SW480 (cell line): ENCODE measurements at regions not wholly inside any gene's neighbourhood (a gene's known extent, or its start where the extent isn't known, plus 50 kb on each side); places are given as distances from the start of the nearest gene placed in this dataset.

Source experiments
- DNase-seq: peaks from one replicate; pipeline ENCODE4 v3.0.0-alpha.2; 2016; ENCODE audit warnings: low spot score

DNA sequence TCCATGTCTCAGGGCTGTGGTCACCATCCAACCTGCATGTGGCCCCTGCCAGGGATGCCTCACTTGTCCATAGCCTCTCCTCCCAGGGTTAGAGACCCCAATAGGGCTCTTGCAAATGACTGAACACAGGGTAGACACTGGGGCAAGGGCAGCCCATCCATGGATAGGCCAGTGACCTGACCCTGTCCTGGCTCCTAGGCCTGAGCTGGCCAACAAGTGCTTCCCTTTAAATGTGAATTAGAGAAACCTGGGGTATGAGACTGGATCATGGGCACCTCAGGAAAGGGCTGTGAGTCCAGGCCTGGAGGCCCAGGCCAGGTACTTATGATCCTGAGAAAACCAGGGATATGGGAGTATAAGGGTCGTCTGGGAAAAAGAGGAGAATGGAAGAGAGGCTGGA is 64.5 kb downstream of the COPS8 start:
- DNase-seq, result no peak

DNA sequence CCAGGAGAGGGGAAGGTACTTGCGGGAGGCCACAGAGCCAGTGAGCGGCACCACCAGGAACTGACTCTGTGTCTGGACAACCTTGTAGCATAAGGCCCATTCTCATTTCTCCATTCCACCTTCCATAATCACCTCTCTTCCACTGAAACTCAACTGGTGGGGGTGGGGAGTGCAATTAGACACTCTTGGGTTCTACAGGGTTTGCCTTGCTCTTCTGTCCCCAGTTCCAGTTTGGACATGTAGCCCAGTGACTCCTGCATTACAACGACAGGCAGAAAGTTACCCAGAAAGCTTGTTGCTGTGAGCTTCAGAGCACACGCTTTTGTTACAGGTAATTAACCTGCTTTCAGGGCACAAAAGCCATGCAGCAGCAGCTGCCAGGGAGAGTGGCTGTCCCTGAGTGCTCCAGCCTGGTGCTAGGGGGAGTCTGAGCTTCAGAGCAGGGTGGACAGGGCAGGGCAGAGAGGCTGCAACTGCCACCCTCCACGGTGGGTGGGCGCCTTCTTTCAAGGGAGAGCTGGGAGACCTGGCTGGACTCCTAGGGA is 65.2 kb downstream of the COPS8 start:
- no peak for DNase-seq

DNA sequence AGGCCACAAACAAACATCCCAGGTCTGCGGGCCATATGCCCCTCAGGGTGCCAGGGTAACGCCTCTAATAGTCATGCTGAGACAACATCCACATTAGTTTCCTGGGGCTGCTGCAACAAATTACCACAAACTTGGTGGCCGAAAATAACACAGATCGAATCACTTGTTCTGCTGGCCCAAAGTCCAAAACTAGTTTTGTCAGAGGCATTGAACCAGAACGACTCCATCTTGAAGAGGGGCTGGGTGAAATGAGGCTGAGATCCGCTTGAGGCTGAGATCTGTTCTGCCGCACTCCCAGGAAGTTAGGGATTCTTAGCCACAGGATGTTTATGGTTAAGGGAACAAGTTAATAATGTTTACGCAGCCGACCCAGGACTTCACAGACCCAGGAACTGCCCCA is 66.7 kb downstream of the COPS8 start:
- DNase-seq, result no peak

DNA sequence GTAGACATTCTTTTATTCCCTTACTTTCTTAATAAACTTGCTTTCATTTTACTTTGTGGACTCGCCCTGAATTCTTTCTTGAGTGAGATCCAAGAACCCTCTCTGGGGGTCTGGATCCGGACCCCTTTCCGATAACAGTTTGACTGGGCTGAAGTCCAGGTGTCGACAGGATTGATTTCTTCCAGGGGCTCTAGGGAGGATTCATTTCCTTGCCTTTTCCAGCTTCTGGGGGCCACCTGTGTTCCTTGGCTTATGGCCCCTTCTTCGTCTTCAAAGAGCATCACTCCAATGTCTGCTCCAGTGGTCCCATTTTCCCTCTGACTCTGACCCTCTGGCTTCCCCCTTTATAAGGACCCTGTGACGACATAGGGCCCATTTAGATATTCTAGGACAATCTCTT is 67.5 kb downstream of the COPS8 start:
- no peak for DNase-seq

DNA sequence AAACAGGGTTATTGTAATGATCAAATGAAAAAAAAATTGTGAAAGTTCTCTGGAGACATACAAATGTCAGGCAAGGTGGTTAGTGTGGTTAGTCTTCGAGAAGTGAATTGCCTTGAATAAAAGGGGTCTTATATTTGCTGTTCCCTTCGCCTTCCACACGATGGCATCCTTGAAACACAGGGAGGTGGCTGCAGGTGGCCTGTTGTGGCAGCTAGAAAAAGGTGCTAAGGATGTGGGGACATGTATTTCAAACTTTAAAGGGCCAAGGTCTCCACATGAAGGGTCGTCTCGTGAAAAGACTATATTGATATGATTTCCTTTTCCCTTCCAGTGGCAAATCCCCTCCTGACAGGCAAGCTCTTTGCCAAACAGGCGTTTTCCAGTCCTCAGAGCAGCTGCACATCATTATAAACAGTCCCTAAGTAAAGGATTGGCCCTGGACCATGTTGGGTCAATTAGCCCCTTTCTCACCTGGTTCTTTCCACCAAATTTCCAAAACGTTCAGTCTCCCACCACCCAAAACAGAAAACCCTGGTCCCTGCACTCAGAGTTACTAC is 68.5 kb downstream of the COPS8 start:
- DNase-seq, result peak; percentile 72

DNA sequence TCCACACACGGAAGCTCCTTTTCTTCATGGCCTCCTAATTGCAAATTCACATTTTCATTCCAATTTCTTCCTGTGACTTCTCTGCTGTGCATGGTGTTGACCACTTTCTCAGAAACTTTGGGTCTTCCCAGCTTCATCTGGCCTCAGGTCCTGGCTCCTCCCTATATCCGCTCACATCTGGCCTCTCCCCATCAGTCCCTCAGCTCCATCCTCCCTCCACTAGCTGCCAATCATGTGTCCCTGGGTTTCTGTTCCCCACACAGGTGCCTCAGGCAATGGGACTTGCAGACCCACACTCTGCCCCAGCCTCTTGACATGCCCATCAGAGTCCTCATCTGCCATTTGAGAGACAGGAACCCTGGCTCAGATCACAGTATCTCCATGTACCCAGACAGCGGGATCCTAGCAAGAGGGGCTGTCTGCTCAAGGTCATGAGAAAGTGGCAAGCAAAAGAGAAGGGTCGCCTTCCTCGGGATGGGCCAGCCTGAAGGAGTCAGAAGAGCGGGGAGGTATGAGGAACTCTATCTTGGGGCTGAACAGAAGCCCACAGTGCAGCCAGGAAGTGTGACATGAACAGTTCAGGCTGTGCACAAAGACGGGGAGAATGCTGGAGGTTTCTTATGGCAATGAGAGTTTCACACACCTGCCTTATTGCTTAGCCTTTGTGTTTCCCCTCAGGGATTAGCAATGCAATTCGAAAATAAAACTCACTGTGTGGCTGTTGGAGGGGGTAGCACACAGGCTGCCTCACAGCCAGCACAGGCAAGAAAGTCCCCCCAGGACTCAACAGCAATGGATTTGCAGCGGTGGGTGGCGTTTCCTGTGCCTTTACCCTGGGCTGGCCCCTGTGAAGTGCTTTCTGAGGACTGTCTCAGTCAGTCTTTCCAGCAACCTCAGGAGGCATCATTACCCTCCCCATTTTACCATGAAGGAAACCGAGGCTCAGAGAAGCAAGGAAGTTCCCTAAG is 69.5 kb downstream of the COPS8 start:
- DNase-seq, result no peak

DNA sequence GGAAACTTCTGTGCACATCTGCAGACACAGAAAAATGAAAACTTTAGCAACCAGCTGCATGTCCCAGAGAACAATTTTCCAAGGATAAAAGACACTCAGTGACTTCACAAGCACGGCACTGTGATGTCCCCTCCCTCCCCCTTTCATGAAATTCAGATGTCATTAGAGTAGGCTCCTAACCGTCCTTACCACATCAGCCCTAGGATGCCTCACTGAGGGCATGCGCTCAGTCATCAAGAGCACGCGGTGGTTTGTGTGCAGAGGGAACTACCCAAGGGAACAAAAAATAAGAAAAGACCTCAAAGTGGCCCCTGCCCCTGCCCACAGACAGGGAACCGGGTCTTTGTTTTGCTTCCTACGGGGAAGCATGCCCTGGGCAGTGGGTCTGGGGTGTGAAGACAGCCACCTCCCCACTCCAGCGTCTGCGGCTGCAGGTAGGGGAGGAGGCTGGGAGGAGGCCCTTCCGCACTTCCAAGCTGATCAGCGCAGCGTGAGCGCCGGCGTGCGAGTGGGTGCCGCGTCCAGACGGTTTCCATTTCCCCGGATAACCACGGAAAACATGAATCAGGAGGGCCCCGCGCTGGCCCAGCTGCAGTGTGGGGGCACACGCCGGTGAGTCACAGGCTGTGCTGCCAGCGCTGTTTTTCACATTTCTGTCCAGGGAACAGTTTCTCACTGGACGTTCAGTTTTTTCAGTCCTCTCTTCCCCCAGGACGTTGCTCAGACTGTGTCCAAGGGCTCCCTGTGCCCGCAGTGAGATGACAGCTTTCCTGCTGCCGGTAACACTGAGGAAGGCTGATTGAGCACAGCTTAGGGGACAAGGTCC is 70.6 kb downstream of the COPS8 start:
- no peak for DNase-seq

DNA sequence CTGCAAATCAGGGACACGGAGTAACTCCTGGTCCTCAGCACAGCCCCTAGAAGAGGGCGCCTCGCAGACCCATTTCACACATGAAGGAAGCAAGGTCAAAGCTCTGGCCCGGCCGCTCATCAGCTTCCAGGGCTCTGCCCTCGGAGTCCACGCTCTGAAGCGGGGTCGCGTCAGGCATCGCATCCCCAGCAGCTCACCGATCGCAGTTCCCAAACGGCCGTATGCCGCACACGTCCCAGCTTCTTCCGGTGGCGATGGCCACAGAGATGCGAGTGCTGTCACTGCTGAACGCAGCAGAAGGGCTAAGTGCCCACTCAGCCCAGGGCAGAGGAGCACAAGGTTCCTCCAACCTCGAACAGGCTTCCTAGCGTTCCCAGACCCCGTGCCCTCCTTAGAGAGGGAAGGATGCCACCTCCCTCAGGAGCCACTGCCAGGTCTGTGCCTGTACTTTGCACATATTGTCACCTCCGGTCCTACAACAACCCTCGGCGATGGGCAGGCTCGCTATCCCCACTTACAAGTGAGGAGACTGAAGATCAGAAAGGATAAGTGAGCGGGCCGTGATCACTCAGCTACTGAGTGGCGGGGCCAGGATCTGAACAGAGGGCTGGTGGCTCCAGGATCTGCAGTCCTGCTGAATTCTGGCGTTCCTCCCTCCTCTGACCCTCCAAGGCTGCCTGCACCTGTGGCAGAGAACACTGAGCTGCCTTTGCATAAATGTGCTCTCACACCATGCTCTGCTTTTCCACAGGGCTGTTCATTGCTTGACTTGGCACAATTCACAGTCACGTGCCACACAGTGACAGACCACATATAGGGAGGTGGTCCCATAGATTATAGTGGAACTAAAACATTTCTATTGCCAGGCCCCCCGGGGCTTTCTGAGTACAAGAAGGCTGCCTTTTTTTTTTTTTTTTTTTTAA is 71.4 kb downstream of the COPS8 start:
- no peak for DNase-seq

DNA sequence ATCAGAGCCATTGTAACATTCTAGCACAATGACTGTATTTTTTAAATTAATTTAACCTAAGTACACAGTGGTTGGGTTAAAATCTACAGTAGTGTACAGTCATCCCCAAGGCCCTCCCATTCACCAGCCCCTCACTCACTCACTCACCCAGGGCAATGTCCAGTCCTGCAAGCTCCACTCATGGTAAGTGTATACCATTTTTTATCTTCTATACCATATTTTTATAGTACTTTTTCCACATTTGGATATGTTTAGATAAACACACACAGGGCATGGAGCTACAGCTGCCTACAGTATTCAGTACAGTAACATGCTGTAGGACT is 72.1 kb downstream of the COPS8 start:
- DNase-seq, result no peak

DNA sequence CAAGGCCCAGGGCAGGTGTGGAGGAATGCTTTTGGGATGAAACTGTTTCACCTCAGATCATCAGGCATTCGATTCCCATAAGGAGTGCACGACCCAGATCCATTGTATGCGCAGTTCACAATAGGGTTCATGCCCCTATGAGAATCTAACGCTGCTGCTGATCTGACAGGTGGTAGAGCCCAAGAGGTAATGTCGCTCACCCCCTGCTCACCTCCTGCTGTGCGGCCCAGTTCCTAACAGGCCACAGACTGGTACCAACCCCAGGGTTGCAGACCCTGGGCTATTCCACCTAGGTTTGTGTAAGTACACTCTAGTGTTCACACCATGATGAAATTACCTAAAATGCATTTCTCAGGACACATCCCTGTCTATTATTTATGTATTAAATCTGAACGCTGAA is 72.5 kb downstream of the COPS8 start:
- no peak for DNase-seq

DNA sequence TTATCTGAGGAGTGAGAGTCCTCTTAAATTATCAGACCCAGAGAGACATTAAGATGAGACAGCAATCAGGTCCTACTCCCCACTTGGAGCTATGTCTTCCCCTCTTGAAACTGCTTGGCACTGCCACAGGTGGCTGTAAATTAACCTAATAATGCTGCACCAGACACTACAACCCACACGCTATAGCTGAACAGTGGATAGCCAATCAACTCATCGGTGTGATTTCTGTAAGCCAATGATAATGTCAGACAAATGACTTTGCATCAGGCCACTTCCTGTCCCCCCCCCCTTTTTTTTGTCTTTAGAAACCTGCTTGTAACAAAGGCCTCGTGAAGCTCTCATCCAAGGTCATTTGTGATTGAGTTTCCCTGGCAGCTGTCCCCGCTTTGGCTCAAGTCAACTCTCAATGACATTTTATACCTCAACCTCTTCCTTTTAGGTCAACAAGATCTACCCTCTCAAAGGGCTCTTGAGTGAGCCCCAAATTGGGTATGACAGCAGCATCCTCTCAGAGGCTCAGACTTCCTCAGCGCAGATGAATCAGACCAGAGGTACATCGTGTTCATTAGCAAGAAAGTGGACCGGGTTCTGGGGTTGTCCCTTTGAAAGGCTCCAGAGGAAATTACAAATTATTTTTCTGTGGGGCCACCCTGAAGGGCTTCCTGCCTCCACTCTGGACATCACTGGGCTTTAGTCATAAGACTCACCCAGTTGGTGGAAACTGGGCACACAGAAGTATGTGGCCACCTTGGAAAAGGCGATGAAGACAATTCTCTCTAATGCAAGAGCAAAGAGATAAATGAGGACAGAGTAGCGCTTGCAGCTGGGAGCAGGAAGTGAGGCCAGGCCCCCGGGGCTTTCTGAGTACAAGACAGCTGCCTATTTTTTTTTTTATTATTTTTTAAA is 73.6 kb downstream of the COPS8 start:
- DNase-seq, result no peak

DNA sequence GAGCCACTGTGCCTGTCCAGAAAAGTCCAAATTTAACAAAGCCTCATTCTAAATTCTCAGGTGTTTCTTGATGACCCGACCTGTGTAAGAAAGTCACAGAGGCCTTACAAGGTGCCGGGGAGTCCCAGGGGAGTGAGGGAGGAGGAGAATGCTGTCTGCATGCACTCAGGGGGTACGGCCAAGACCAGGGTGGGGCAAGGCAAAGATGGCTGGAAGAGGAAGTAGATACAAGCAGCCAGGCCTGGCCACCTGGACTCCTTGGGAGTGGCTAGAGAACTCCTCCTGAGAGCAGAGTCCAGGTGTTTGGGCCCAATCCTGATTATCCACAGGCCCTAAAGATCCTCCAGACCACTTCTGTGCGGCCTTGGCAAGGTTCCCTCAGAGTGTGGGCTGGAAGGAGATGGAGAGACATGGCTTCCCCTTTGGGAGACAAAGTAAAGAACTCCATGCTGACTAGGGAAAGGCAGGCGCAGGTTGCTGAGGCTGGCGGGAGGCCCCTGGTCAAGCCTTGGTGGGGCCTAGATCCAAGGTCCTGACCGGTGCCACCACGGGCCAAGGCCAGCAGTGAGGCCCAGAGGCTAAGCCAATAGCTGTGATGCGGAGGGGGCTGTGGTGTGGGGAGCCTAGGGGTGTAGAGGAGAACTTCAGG is 74.7 kb downstream of the COPS8 start:
- DNase-seq, result no peak

DNA sequence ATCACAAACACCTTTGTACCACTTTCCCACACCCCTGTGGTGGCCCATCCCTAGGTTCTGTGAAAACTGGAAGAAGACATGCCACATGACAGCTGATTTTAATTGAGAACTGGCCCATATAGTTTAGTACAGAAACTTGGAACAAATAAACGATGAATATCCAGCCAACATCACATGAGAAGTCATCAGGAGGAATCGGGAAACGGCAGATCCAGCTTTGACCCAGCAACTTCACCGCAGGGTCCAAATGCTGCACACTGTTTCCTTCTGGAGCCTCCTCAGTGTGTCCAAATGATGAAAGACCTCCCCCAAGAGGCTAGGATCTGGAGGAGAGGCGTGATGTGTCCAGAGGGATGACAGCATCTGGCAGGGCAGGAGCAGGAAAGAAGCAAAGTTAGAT is 75.5 kb downstream of the COPS8 start:
- no peak for DNase-seq

DNA sequence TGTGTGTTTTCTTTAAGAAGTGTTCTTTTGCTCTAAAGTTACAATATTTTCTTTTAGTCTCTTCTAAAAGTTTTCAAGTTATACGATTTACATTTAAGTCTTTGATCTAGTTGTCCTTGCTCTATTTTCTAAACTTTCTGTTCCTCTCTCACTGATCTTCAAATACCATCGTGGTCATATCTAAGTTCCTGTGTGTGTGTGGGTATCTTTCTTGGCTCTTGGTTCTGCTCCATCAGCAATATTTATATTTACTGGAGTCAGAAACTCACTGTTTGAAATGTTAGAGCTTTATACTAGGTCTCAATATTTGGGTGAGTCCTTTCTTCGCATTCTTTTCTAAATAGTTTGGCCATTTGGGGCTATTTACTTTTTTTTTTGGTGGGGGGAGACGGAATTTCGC is 77.3 kb downstream of the COPS8 start:
- DNase-seq, result no peak

DNA sequence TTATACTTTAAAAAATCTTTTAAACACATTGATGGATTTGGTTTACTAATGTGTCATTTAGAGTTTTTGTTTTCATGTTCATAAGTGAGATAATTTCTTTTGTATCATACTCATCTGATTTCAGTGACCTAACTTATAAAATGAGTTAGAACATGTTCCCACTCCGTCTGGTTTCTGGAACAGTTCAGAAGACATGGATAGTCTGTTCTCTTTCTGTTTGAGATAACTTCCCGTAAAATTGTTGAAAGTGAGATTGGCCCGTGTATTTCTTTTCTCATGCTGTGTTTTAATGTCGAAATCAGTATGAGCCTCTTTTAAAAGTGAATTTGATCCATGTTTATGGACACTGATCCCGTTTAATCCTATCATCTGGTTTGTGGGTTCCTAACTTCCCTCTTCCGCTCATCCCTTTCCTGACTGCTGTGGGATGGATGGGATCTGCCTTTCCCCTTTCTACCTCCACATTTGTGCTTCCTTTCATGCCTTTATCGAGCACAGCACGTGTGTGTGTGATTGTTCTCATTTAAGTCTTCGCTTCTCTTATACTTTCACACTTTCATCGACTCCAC is 78.9 kb downstream of the COPS8 start:
- DNase-seq, result no peak

DNA sequence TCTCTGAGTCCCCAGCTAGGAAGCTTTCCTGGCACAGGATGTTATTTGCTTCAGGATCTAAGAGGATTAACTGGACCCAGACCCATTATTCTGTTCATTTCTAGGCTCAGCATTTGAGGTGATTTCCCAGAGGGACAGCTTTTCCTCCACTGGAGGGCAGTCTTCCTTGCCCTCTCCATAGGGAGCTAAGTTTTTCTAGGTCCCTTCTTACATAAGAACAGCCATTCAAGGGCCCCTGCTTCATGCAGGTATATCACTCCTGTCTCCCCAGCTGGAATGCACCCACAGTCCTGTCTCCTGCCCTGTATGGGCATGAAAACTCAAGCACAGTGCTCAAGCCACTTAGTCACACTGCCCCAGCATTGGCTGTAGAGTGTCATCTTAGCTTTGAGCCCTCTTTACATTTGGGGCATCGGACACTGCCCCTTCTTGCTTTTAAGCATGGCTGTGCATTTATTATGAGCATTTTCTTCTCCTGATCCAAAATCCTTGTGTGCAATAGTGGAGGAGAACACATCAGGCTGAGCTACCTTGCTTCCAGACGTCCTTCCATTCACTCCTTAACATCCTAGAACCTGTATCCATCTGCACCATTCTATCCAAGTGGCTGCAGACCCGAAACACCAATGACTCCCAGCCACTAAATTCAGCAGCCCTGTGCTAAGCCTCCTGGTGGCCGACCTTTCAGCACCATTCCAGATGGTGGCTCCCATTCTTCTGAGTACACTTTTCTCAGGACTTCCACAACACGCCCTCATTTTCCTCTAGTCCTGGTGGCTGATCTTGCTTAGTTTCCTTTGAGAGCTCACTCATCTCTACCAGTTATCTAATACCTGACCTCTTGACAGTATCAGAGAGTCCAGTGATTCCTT is 80.0 kb downstream of the COPS8 start:
- peak; percentile 58 for DNase-seq

DNA sequence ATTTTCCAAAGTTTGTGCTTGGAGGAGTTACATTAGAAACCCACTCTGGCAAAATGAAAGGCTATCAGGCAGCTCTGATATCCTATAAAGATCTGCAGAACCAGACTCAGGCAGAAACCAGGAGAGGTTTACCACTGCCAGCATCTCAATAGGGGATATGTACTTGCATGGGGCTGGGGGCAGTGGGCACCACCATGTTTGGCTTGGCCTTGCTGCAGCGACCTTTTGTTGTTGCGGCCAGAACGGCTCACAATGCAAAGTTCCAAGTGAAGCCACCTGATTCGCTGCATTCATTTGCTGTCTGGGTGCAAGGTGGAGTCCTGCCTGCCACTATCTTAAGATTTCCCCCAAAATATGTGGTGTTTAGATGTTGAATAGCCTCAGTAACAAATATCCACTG is 81.3 kb downstream of the COPS8 start:
- no peak for DNase-seq

DNA sequence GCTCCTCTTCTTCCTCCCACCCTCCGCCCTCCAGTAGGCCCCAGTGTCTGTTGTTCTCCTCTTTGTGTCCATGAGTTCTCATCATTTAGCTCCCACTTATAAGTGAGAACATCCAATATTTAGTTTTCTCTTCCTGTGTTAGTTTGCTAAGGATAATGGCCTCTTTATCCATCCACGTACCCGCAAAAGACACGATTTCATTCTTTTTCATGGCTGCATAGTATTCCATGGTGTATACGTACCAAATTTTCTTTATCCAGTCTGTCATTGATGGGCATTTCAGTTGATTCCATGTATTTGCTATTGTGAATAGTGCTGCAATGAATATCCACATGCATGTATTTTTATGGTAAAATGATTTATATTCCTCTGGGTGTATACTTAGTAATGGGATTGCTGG is 82.2 kb downstream of the COPS8 start:
- no peak for DNase-seq

DNA sequence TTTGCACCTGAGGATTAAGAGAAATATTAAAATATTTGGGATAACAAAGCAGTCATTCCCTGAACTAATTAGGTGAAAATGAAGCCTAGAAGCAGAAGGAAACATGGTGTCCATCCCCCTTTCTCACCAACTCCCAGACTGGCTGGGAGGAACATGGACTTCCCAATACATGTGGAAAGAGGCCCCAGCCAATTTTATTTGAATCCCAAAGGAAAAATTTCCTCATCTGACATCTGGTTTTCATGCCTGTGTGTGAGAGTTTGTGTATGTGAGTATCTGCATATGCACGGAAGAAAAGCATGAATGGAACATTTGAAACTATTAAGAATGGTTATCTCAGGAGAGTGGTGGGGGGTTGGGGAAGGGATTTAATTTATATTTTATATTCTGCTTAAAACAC is 84.3 kb downstream of the COPS8 start:
- no peak for DNase-seq
